Astrocyte (in vitro differentiated cells and primary cell): ENCODE measurements at regions not wholly inside any gene's neighbourhood (a gene's known extent, or its start where the extent isn't known, plus 50 kb on each side); places are given as distances from the start of the nearest gene placed in this dataset.

ENCODE experiments used
- EZH2 ChIP-seq: IDR thresholded peaks from 2 replicates; pipeline ENCODE4 v1.6.1; 2012; ENCODE audit warnings: mild to moderate bottlenecking, low read length, inconsistent platforms; ENCODE audit not compliant: insufficient read depth
- TF ChIP-seq, protein P1 (sequence below): IDR thresholded peaks from 2 replicates; pipeline ENCODE4 v1.5.1; 2011; ENCODE audit warnings: low read depth, mild to moderate bottlenecking, inconsistent platforms, low read length, moderate library complexity; ENCODE audit not compliant: insufficient read depth

DNA sequence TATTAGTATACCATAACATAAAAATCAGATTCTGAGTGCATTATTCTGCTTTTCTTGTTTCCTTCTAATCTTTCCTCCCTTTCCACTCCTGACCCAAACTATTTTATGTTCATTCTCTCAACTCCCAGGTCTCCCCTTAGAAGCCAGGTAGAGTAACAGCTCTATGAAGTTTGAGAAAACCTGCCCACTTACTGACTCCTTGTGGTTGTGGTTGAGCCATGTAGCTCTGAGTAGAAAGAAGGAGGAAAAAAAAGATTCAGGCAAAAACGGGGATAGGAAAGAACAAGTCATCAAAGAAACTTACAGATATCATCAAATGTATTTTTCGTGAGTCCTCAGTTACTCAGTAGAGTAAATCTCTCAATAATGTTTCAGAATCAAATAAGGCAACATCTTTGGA lies 216.7 kb downstream of the PMP22 start:
- TF ChIP-seq, protein P1, sequence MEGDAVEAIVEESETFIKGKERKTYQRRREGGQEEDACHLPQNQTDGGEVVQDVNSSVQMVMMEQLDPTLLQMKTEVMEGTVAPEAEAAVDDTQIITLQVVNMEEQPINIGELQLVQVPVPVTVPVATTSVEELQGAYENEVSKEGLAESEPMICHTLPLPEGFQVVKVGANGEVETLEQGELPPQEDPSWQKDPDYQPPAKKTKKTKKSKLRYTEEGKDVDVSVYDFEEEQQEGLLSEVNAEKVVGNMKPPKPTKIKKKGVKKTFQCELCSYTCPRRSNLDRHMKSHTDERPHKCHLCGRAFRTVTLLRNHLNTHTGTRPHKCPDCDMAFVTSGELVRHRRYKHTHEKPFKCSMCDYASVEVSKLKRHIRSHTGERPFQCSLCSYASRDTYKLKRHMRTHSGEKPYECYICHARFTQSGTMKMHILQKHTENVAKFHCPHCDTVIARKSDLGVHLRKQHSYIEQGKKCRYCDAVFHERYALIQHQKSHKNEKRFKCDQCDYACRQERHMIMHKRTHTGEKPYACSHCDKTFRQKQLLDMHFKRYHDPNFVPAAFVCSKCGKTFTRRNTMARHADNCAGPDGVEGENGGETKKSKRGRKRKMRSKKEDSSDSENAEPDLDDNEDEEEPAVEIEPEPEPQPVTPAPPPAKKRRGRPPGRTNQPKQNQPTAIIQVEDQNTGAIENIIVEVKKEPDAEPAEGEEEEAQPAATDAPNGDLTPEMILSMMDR, result no peak
- TF ChIP-seq EZH2, result no peak
